ENCODE measurements at regions not wholly inside any gene's neighbourhood (a gene's known extent, or its start where the extent isn't known, plus 50 kb on each side); places are given as distances from the start of the nearest gene placed in this dataset.
"Not testable (repeated sequence)": the region's sequence is repeated elsewhere in the genome, so short reads cannot be mapped to it uniquely, and the experiment has no call there.

- TF ChIP-seq CTCF (conservative IDR thresholded peaks at IDR 0.05; ENCODE audit: low read length) (no peak), EZH2phosphoT487 (IDR thresholded peaks at IDR 0.05; ENCODE audit: borderline replicate concordance) (no peak)
- H3K27me3 ChIP-seq (ENCODE audit: insufficient read depth, low read length, poor library complexity, severe bottlenecking) = no peaks in the 10 kb centered on the region
- H3F3A ChIP-seq (ENCODE audit: low read depth) = no peaks in the 10 kb centered on the region
- H3K9me3 ChIP-seq (ENCODE audit: insufficient read depth, low read depth, low read length) = peaks cover 5% of the 10 kb centered on the region; the same call in 1 of the 2 replicates
- no peaks in the 10 kb centered on the region for H3K36me3 ChIP-seq (ENCODE audit: insufficient read depth, low read length)
- no peak overlapping the region for H3K4me2 ChIP-seq (ENCODE audit: low read depth, low read length, poor library complexity, severe bottlenecking)
- H3K9me2 ChIP-seq (replicated peaks; ENCODE audit: low read depth, low read length) = no peaks in the 10 kb centered on the region
- H4K20me1 ChIP-seq (ENCODE audit: insufficient read depth, low read length, poor library complexity, severe bottlenecking) = no peaks in the 10 kb centered on the region
- no peak overlapping the region for H3K9ac ChIP-seq (ENCODE audit: low read depth, low read length, poor library complexity, severe bottlenecking)
- H3K4me3 ChIP-seq (ENCODE audit: low read length, poor library complexity, severe bottlenecking) = no peak overlapping the region
- no peaks in the 10 kb centered on the region for H3K4me1 ChIP-seq (ENCODE audit: insufficient read depth, low read length, poor library complexity, severe bottlenecking)
- no peaks in the 10 kb centered on the region for H3K79me2 ChIP-seq (ENCODE audit: insufficient read depth, low read length)
- no peak overlapping the region for H2AFZ ChIP-seq (ENCODE audit: low read length)
These were observed 112.1 kb downstream of the RSL24D1 start for GRCh38 chr15:55084673-55085072.

GRCh38 chr15:55084216-55084615 is 112.5 kb downstream of the RSL24D1 start:
- Histone ChIP-seq H3K79me2 (ENCODE audit: insufficient read depth, low read length) (no peaks in the 10 kb centered on the region), H2AFZ (ENCODE audit: low read length) (no peak overlapping the region), H3K9me2 (replicated peaks; ENCODE audit: low read depth, low read length) (no peaks in the 10 kb centered on the region), H3K4me2 (ENCODE audit: low read depth, low read length, poor library complexity, severe bottlenecking) (no peak overlapping the region), H3K9me3 (ENCODE audit: insufficient read depth, low read depth, low read length) (peaks cover 5% of the 10 kb centered on the region; the same call in 1 of the 2 replicates), H3F3A (ENCODE audit: low read depth) (no peaks in the 10 kb centered on the region), H3K27me3 (ENCODE audit: insufficient read depth, low read length, poor library complexity, severe bottlenecking) (no peaks in the 10 kb centered on the region), H3K9ac (ENCODE audit: low read depth, low read length, poor library complexity, severe bottlenecking) (no peak overlapping the region), H4K20me1 (ENCODE audit: insufficient read depth, low read length, poor library complexity, severe bottlenecking) (no peaks in the 10 kb centered on the region), H3K4me3 (ENCODE audit: low read length, poor library complexity, severe bottlenecking) (no peak overlapping the region), H3K36me3 (ENCODE audit: insufficient read depth, low read length) (no peaks in the 10 kb centered on the region), H3K4me1 (ENCODE audit: insufficient read depth, low read length, poor library complexity, severe bottlenecking) (no peaks in the 10 kb centered on the region)
- no peak for TF ChIP-seq EZH2phosphoT487 (IDR thresholded peaks at IDR 0.05; ENCODE audit: borderline replicate concordance)
- no peak for TF ChIP-seq CTCF (conservative IDR thresholded peaks at IDR 0.05; ENCODE audit: low read length)

- H3K9ac ChIP-seq (ENCODE audit: low read depth, low read length, poor library complexity, severe bottlenecking); H3K79me2 ChIP-seq (ENCODE audit: insufficient read depth, low read length); H3K9me2 ChIP-seq (replicated peaks; ENCODE audit: low read depth, low read length); H3K9me3 ChIP-seq (ENCODE audit: insufficient read depth, low read depth, low read length); H3K4me3 ChIP-seq (ENCODE audit: low read length, poor library complexity, severe bottlenecking); H3K4me1 ChIP-seq (ENCODE audit: insufficient read depth, low read length, poor library complexity, severe bottlenecking); H4K20me1 ChIP-seq (ENCODE audit: insufficient read depth, low read length, poor library complexity, severe bottlenecking); H3K36me3 ChIP-seq (ENCODE audit: insufficient read depth, low read length); H3K27me3 ChIP-seq (ENCODE audit: insufficient read depth, low read length, poor library complexity, severe bottlenecking); H3F3A ChIP-seq (ENCODE audit: low read depth): not testable (repeated sequence)
- Histone ChIP-seq H2AFZ (ENCODE audit: low read length) (0 out of 2 replicates have a peak overlapping the region, but pooled peaks have one; percentile 3), H3K4me2 (ENCODE audit: low read depth, low read length, poor library complexity, severe bottlenecking) (peak overlapping the region; percentile 0)
These were observed 119.7 kb downstream of the RSL24D1 start for GRCh38 chr15:55077052-55077451.

GRCh38 chr15:55074431-55074830 is 122.3 kb downstream of the RSL24D1 start:
- TF ChIP-seq EZH2phosphoT487 (IDR thresholded peaks at IDR 0.05; ENCODE audit: borderline replicate concordance) (no peak), CTCF (conservative IDR thresholded peaks at IDR 0.05; ENCODE audit: low read length) (no peak)

GRCh38 chr15:55063970-55064369 is 132.8 kb downstream of the RSL24D1 start:
- H3K79me2 ChIP-seq (ENCODE audit: insufficient read depth, low read length); H3K9me3 ChIP-seq (ENCODE audit: insufficient read depth, low read depth, low read length); H4K20me1 ChIP-seq (ENCODE audit: insufficient read depth, low read length, poor library complexity, severe bottlenecking); H3F3A ChIP-seq (ENCODE audit: low read depth); H3K4me1 ChIP-seq (ENCODE audit: insufficient read depth, low read length, poor library complexity, severe bottlenecking); H3K36me3 ChIP-seq (ENCODE audit: insufficient read depth, low read length); H3K27me3 ChIP-seq (ENCODE audit: insufficient read depth, low read length, poor library complexity, severe bottlenecking); H3K4me2 ChIP-seq (ENCODE audit: low read depth, low read length, poor library complexity, severe bottlenecking); H2AFZ ChIP-seq (ENCODE audit: low read length); H3K4me3 ChIP-seq (ENCODE audit: low read length, poor library complexity, severe bottlenecking); H3K9ac ChIP-seq (ENCODE audit: low read depth, low read length, poor library complexity, severe bottlenecking); H3K9me2 ChIP-seq (replicated peaks; ENCODE audit: low read depth, low read length): not testable (repeated sequence)

More at GRCh38 chr15:55074431-55074830, 122.3 kb downstream of the RSL24D1 start:
- Histone ChIP-seq H3K4me2 (ENCODE audit: low read depth, low read length, poor library complexity, severe bottlenecking) (no peak overlapping the region), H3K36me3 (ENCODE audit: insufficient read depth, low read length) (no peaks in the 10 kb centered on the region), H3F3A (ENCODE audit: low read depth) (no peaks in the 10 kb centered on the region), H3K9me2 (replicated peaks; ENCODE audit: low read depth, low read length) (no peaks in the 10 kb centered on the region), H3K9ac (ENCODE audit: low read depth, low read length, poor library complexity, severe bottlenecking) (no peak overlapping the region), H2AFZ (ENCODE audit: low read length) (no peak overlapping the region), H3K27me3 (ENCODE audit: insufficient read depth, low read length, poor library complexity, severe bottlenecking) (no peaks in the 10 kb centered on the region), H4K20me1 (ENCODE audit: insufficient read depth, low read length, poor library complexity, severe bottlenecking) (no peaks in the 10 kb centered on the region), H3K9me3 (ENCODE audit: insufficient read depth, low read depth, low read length) (no peaks in the 10 kb centered on the region), H3K4me3 (ENCODE audit: low read length, poor library complexity, severe bottlenecking) (no peak overlapping the region), H3K4me1 (ENCODE audit: insufficient read depth, low read length, poor library complexity, severe bottlenecking) (peaks cover 5% of the 10 kb centered on the region), H3K79me2 (ENCODE audit: insufficient read depth, low read length) (no peaks in the 10 kb centered on the region)

Data from Loucy (cell line).